Stimulated activated CD8-positive, alpha-beta memory T cell treated with anti-CD3 and anti-CD28 coated beads, Interleukin-7, amount 100 ng/mL, for 48 hours (primary cell): ENCODE measurements at regions not wholly inside any gene's neighbourhood (a gene's known extent, or its start where the extent isn't known, plus 50 kb on each side); places are given as distances from the start of the nearest gene placed in this dataset.
"Not testable (repeated sequence)": the region's sequence is repeated elsewhere in the genome, so short reads cannot be mapped to it uniquely, and the experiment has no call there.

Experiments
- DNase-seq, 2 donors: peaks; one replicate each; pipeline ENCODE4 v3.0.0-alpha.2; 2020; ENCODE audit warnings: low read depth in 1 of 2; ENCODE audit errors: extremely low read depth in 1 of 2

DNA sequence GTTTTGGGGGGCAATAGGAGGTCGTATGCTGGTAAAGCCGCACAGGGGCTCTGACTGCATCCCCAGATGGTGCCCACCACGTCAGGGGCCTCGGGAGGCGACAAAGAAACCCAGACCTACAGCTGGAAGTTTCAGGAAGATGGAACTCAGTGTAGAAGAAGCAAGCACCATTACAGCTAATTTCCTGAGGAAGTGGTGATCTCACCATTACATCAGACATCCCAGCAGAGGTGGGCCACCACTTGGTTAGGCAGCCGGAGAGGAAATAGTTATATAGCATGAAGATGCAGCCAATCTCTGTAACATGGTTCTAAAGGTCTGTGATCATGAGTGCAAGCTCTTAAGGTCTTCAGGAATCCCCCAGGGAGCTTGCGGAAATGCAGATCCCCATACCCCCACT, 127.3 kb upstream of the PCBD1 start:
- no peak for DNase-seq

DNA sequence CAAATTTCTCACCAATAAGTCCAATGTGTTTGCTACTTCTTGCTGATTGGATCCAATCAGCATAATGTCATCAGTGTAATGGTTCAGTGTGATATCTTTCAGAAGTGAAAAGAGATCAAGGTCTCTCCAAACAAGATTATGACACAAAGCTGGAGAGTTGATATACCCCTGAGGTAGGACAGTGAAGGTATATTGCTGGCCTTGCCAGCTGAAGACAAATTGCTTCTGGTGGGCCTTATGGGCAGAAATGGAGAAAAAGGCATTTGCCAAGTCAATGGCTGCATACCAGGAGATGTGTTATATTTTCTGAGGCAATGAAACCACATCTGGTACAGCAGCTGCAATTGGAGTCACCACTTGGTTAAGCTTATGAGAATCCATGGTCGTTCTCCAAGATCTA, 131.7 kb upstream of the PCBD1 start:
- DNase-seq, result not testable (repeated sequence)

DNA sequence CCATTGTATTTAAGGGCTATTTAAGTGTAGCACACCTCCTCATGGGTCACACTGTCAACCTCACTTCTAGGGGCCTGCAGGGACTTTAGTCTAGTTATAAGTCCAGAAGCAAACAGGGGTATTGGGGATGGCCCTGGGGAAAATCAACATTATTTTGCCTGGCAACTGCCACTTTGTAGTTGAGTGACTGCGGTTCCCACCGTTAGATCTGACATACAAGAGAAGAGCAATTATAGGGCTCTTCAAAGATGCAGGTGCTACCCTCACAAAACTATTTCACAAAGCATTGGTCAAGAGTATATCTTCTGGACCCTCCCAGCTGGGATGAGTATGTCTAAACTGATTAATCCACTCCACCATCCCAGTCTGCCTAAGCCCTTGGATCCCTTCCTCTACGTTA, 133.0 kb upstream of the PCBD1 start:
- DNase-seq, result no peak

DNA sequence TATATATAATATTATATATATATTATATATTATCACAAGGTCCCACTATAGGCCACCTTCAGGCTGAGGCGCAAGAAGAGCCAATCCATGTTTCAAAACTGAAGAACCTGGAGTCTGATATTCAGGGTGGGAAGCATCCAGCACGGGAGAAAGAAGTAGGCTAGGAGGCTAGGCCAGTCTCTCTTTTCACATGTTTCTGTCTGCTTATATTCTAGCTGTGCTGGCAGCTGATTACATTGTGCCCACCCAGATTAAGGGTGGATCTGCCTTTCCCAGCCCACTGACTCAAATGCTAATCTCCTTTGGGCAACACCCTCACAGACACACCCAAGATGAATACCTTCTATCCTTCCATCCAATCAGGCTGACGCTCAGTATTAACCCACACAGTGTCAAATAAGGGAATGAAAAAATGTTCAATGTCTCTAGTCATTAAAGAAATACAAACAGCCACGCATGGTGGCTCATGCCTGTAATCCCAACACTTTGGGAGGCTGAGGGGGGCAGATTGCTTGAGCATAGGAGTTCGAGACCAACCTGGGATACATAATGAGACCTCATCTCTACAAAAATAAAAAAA, 135.4 kb upstream of the PCBD1 start:
- no peak for DNase-seq

DNA sequence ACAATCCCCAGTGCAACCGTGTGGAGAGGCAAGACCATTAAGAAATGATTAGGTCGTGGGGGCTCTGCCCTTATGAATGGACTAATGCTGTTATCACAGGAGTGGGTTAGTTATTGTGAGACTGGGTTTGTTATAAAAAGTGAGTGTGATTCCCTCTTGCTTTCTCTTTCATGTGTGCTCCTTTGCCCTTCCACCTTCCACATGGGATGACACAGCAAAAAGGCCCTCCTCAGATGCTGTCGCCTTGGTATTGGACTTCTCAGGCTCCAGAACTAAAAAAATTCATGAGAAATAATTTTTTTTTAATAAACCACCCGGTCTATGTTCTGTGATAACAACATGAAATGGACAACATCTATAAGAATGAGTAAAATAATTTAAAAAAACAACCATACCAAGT, 136.1 kb upstream of the PCBD1 start:
- no peak for DNase-seq

DNA sequence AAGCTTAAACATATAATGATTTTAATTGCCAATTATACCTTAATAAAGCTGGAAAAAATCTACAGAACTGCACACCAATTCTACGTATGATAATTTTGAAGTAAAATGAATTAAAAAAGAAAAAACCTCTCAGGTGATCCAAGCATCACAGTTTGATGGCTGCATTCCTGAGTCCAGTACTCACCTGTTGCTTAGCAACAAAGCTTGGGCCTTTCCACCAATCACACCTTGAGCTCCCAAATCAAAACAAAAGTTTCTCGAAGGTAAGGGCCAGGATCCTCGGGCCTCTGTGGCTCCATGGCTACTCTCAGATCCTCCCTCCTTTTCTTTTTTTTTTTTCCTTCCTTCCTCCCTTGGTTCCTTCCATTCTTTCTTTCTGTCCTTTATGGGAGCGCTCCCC, 137.2 kb upstream of the PCBD1 start:
- no peak for DNase-seq

DNA sequence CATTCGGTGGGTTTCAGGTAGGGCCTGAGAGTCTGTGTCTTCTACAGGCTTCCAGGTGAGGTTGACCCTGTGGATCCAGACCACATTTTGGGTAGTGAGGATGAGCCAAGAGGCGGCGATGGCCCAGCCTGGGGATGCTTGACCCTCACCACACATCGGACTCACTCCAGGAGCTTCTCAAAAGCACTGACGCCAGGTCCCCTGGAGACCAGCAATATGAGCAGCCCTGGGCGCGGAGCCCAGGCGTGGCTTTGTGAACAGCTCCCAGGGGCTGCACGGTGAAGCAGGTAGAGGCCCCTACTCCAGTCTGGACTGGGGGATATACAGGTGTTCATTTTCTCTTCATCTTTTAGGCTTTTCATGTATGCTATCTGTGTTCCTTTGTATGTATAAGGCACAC, 139.7 kb upstream of the PCBD1 start:
- DNase-seq, result no peak

DNA sequence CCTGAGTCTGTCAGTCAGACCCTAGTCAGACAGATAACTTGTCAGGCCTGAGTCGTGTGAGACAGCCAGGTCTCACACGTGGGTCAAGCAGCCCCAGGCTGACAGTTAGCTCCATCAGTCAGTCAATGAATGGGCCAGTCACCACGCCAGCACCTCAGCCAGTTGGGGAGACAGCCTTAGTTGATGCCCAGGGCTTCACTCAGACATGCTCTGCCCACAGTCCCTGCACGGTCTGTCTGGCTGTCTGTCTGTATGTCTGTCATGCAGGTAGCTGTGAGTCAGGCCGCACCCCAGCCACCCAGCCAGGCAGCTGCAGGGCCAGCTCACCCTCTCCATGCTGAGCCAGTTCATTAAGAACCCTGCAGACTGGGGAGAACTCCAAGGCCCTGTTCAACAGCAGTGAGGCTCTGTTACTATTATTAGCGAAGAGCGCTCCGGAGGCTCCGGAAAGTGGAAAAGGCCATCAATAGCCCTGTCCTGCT, 141.1 kb upstream of the PCBD1 start:
- DNase-seq, result no peak

DNA sequence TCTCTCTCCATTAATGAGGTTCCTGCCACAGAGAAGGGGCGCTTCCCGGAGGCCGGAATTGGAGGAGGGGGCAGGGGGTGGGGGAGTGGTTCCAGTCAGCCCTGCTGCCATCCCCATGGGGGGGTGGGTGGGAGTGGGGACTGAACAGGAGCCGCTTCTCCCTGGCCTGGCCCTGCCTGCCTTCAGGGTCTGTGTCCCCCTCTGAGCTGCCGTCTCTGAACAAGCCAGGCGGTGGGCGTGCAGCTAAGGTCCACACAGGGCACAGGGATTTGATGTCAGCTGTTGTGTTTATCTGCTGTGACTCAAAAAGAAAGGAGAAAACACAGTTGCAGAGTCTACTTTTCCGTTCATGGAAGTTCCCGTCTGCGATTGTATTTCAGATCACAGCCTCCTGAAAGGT, 141.5 kb upstream of the PCBD1 start:
- no peak for DNase-seq

DNA sequence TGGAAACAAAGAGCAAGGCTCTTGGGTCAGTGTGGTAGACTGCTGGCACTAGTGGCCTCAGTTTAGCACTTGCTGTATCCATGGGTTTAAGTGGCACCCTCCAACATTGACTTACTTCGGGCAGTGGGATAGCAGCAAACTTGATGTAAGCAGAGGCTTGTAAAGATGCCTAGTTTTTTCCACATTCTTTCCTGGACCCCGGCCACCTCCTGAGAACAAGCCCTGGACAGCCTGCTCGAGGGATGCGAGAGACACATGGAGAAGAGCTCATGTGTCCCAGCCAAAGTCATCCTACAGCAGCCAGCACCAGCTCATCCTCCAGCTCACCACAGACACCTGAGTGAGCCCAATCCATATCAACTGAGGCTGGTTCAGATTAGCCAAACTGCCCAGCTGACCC, 142.7 kb upstream of the PCBD1 start:
- DNase-seq, result no peak

DNA sequence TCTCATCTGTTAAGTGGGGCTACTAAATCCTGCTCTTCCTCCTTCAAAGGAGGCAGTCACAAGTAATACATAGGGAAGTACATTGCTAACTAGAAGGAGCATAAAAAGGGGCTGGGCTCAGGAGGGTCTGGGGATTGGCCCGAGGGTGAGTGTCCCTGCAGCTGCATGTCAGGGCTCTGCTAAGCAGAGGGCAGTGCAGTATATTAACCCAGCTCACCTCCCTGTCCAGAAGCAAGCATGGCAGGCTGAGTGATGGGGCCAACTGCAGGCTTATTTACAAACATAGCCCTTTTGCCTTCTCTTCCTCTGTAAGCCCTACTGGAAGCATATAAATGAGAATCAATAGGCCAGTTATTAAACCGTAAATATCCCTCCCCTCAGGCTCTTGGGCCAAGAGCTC, 143.2 kb upstream of the PCBD1 start:
- DNase-seq, result no peak

DNA sequence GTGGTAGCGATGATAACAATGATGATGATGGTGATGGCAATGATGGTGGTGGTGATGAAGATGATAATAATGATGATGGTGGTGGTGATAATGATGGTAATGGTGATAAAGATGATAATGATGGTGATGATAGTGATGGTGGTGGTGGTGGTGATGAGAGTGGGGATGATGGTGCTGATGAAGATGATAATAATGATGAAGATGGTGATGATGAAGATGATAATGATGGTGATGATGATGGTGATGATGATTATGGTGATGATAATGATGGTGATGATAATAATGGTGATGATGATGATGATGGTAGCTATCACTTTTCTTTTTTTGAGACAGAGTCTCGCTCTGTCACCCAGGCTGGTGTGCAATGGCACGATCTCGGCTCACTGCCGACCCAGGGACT, 144.5 kb upstream of the PCBD1 start:
- DNase-seq, result no peak

DNA sequence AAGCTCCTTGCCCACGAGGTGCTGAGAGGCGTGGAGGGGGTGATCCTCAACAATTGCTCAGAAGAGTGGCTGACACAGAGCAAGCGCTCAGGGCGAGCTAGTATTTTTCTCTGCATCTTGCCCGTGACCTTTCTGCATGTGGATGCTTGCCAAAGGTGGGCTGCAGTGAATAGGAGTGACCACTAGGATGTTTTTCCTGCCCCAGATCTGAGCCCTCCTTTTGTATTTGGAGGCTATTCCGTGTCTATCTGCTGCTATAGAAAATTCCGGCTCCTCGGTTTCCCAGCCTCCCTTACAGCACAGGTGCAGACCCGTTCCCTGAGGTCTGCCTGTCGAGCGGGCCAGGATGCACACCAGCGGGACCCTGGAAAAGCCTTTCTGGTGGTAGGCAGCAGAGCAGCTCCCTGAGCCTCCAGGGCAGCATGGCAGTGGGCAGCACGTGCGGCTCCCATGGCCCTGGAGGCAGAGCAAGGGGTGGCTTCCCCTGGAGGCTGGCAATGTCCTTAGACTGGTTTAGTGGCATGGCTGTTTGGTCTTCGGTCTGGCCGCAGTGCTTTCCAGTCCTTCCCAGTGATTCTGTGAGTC, 145.1 kb upstream of the PCBD1 start:
- DNase-seq, result no peak

DNA sequence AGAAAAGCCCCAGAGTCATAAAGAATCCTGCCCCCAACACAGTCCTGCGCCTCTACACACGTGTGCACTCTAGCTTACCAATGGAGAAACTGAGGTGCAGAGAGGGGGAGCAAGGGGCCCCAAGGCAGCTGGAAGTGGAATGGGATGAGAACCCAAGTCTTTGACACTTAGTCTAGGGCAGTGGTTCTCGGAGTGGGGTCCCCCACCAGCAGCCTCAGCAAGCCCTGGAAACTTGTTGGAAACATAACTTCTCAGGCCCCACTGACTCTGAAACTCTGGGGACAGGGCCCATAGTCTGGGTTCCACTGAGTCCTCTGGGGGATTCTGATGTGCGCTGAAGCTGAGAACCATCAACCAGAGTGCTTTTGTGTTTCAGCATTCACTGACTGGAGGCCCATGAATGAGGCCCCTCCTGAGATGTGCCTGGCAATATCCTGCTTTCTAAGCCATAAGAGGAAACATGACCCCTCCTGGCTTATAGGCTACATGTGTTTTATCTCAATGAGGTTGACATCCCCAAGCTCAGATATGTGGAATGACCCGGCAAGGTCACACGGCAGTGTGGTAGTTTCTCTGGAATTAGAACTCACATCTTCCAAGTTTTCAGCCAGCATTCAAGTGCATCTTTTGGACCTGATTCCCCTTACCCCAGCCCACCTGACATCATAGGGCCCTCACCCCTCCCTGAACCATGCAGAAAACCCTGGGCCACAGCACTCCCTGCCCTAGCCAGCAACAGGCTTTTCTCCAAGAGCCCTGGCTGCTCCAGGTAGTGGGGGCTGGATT, 147.3 kb upstream of the PCBD1 start:
- DNase-seq, result no peak

DNA sequence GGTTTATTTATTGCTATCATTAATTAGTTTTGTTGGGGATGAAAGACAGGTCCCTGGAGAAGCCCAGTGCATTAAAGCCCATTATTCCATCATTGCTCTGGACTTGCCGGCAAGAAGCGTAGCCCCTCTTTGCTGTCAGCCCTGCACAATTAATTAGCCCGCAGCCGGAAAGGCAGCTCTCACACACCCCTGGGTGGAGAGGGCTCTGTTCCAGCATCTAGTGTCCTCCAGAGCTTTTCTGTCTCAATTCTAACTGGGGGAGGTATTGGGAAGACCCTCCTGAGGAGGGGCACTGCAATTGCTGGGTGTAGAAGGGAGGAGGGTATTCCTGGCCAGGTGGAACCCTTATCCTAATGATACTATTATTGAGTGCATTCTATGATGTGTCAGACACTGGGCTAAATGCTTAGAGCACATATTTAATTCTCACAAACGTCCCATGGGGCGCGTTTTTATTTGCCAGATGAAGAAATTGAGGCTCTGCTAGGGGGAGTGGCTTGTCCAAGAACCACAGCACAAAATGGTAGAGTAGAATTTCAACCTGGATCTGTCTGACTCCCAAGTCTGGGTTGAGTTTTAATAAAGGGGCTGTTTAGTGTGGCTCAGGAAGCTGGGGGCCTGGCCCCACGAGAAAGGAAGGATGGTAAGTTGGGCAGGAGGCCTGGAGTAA, 148.1 kb upstream of the PCBD1 start:
- DNase-seq, result no peak

DNA sequence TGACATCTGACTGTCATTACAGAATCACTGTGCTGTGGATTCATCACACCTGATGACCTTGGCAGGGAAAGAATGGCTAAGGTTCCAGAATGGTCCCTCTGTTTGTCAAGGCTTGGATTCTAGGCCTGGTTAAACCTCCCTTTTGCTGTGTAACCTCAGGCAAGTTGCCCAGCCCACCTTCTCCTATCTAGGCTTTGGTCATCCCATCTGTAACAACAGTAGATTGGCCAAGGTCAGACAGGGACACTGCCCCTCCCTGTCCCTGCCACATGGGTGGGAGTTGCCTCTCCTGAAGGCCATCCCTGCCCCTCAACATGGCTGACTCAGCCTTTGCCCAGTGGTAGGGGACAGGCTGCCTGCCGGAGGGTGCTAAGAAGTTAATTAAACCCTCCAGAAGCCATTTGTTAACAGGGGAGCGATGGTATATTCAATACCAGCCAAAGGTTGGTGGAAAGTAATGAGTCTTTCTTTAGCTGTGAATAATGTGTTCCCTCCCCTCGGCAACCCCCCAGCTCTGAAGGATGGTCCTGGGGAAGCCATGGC, 149.8 kb upstream of the PCBD1 start:
- no peak for DNase-seq

DNA sequence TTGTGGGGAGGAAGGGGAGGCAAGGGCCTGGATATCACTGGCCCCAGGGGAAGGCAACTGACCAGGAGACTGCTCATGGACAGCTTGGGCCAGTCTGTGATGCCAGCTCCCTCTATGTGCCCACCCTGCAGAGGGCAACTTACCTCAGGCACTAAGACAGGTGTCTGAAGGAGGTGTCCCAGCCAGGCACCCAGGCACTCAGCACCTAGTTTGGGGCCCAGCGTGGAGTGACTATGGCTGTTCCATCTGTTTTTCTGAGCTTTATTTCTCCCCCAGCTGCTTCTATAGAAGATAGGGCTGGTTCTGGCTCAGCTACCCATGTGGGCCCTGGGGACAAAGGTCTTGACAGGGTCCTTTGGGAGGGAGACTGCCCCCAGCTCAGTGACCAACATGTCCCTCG, 150.6 kb upstream of the PCBD1 start:
- no peak for DNase-seq

DNA sequence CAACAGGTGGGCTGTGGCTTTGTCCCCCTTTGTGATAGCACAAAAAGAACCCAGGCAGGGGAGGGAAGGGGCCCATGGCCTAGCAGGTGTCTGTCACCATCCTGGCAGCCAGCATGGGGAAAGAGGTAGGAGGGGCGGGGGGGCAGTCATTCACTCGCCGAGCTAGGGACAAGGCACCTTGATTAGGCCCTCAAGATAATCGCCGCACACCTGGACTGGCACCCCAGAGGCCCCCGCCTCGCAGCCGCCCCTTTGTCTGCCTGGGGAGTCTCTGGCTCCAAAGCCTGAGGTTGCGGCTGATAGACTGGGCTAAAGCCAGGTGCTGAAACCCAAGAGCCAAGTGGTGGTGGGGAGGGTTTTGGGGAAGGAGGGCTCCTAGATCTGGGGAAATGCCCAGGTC, 151.2 kb upstream of the PCBD1 start:
- no peak for DNase-seq

DNA sequence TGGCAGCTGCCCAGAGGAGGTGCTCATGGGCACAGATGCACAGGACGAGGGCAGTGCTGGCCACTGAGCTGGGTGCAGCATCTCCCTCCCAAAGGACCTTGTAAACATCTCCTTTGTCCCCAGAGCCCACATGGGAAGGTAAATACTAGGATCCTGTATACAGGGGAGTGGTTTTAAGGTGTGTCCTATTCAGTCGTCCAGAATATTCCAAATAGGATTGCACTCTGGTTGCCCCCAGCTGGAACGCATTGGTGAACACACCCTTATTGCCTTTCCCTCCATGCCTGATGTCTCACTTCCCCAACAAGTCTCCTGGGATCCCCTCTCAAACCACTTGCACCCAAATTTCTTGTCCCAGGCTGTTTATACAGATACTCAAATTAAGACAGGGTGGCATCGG, 152.0 kb upstream of the PCBD1 start:
- no peak for DNase-seq

DNA sequence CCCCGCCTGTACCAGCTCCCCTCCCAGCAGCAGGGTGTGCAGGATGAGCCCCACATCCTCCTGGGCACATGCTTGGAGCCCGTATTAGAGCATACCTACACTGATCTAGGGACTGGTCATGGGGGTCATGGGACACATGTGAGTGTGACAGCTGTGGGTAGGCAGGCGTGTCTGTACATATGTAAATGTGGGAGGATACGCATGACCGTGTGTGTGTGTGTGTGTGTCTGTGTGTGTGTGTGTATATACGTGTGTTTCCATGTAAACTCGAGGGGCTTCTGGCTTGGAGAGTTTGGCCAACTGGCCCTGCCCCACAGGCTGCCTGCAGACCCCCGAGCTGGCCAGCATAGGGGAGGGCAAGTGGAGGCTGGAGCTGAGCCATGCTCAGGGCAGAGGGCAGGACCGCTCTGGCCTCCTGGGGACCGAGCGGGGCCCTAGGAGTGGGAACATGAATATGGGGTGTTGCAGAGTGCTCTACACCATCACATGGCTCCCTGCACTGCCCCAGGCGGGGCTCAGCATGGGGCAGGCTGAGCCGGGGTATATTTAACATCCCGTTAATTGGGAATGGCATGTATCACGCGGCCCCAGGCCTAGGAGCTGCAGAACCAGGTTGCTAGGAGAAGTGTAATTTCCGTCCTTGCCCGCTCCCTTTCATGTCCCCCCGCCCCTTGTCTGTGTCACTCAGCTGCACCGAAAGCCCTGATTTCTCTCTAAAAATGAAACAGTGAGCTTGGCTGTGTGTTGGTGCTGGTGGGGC, 152.7 kb upstream of the PCBD1 start:
- no peak for DNase-seq

DNA sequence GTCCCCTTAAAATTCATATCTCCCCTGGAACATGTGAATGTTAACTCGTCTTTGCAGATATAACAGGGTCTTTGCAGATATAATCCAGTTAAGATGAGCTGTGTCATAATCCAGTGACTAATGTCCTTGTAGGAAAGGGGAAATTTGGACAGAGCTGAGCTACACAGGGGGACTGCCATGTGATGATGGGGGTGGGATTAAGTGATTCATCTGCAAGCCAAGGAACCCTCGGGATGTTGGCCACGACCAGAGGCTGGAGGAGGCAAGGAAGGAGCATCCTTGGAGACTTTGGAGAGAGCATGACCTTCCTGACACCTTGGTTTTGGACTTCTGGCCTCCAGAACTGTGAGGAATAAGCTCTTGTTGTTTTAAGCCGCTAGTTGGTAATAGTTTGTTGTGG, 153.9 kb upstream of the PCBD1 start:
- no peak for DNase-seq
